Vagina (tissue), 2 donors: ENCODE measurements at regions not wholly inside any gene's neighbourhood (a gene's known extent, or its start where the extent isn't known, plus 50 kb on each side); places are given as distances from the start of the nearest gene placed in this dataset.

ENCODE experiments used
- DNase-seq, 2 donors: peaks; one replicate each; pipeline ENCODE4 v3.0.0-alpha.2; 2017; ENCODE audit errors: extremely low spot score in 2 of 2
- H3K27ac ChIP-seq: fragments of 200-600 bp; sonication (generic); one replicate; pipeline ENCODE4 v1.5.1; 2019
- H3K27me3 ChIP-seq: fragments of 200-600 bp; sonication (generic); one replicate; pipeline ENCODE4 v1.5.1; 2019
- H3K36me3 ChIP-seq, 2 donors: fragments of 200-600 bp; sonication (generic); one replicate each; pipeline ENCODE4 v1.5.1; 2017 to 2019
- H3K4me1 ChIP-seq: fragments of 200-600 bp; sonication (generic); one replicate; pipeline ENCODE4 v1.5.1; 2019
- H3K4me3 ChIP-seq, 2 donors: fragments of 200-600 bp; sonication (generic); 1 replicate in 1 of 2; 2 replicates in 1 of 2; pipeline ENCODE4 v1.5.1; 2016 to 2019
- H3K9me3 ChIP-seq: fragments of 200-600 bp; sonication (generic); one replicate; pipeline ENCODE4 v1.5.1; 2019
- POLR2A ChIP-seq, 2 donors: fragments of 450-650 bp; IDR thresholded peaks; one replicate each; pipeline ENCODE4 v1.6.1; 2017; ENCODE audit warnings: antibody characterized with exemption in 2 of 2, mild to moderate bottlenecking in 2 of 2, moderate library complexity in 2 of 2
- POLR2AphosphoS5 ChIP-seq, 2 donors: sonication (generic); formaldehyde crosslinking; IDR thresholded peaks; one replicate each; pipeline ENCODE4 v1.9.0; 2017; ENCODE audit warnings: antibody characterized with exemption in 2 of 2, mild to moderate bottlenecking in 2 of 2, low read depth in 1 of 2; ENCODE audit not compliant: insufficient read depth in 1 of 2
- intact Hi-C: fragments of 100-400 bp; cut with DNase I; formaldehyde crosslinking; loops from one replicate; pipeline ENCODE4 v1.15.1; 2023
- TF ChIP-seq, protein P1 (sequence below), 3 experiments: fragments of 450-650 bp in 2 of 3; fragments of 200-600 bp in 1 of 3; sonication (generic) in 1 of 3; IDR thresholded peaks; one replicate each; pipeline ENCODE4 v1.5.1; 2017 to 2019; ENCODE audit warnings: antibody characterized with exemption in 3 of 3, mild to moderate bottlenecking in 2 of 3, moderate library complexity in 2 of 3

DNA sequence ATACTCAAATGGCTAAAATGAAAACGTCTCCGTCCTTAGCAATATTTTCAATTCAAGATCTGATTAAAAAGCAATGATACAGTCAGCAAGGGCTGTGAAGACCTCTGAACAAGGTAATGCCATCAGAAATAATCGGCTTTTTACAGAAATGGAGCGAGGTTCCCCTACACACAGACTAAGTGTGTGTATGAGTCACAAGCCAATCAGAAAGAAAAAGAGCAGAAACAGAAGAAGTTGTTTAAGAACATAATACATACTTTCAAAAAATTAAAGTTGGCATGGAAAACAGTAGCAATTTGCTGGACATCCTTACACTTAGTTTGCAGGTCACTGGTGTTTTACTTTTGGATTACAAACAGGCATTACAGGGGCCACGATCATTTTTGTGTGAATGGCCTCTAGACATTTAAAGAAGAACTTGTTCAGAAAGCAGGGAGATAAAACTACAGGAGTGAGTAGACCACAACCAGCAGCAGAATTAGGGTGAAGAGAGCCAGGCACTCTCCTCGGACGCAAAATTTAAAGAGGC, 350.0 kb upstream of the RUNX1 start:
- Histone ChIP-seq H3K4me3 (no peak overlapping the region), H3K4me1 (no peaks in the 10 kb centered on the region), H3K27me3 (no peaks in the 10 kb centered on the region), H3K9me3 (no peaks in the 10 kb centered on the region), H3K27ac (no peak overlapping the region), H3K36me3 (no peaks in the 10 kb centered on the region)
- TF ChIP-seq POLR2AphosphoS5 (IDR thresholded peaks at IDR 0.05; ENCODE audit: insufficient read depth in 1 of 2, low read depth in 1 of 2) (no peak), POLR2A (IDR thresholded peaks at IDR 0.05) (no peak)
- TF ChIP-seq, protein P1, sequence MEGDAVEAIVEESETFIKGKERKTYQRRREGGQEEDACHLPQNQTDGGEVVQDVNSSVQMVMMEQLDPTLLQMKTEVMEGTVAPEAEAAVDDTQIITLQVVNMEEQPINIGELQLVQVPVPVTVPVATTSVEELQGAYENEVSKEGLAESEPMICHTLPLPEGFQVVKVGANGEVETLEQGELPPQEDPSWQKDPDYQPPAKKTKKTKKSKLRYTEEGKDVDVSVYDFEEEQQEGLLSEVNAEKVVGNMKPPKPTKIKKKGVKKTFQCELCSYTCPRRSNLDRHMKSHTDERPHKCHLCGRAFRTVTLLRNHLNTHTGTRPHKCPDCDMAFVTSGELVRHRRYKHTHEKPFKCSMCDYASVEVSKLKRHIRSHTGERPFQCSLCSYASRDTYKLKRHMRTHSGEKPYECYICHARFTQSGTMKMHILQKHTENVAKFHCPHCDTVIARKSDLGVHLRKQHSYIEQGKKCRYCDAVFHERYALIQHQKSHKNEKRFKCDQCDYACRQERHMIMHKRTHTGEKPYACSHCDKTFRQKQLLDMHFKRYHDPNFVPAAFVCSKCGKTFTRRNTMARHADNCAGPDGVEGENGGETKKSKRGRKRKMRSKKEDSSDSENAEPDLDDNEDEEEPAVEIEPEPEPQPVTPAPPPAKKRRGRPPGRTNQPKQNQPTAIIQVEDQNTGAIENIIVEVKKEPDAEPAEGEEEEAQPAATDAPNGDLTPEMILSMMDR (IDR thresholded peaks at IDR 0.05), result no peak
- intact Hi-C loops, result no loop called here
- DNase-seq, result no peak

DNA sequence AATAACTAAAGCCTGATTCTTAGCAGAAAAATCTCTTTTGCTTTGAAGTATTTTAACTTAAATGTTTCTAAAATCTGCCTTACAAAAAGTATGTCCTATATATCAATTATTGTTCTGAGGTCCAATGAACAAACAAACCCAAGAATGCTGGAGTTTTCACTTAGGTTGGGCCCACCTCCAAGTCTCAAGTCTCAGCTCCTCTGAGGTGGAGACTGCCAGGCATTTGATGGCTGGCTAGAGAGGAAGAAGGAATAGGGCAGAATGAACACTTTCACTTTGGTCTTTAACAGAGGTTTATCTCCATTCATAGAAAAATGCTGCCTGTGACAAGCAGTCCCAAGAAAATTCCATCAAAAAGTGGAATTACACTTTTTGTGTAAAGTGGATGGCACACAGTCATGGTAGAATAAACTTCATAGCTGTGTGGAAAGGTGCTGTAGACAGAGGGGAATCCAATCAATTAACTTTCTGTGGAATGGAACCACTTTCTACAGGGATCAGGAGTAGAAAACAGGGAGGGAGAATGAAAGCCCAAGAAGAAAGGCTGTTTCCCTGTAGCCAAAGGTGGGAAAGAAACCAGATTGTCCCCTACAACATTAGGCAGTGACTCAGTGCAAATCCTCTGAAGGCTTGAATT, 349.4 kb upstream of the RUNX1 start:
- no peak overlapping the region for H3K27ac ChIP-seq
- intact Hi-C loops, result no loop called here
- DNase-seq, result no peak

DNA sequence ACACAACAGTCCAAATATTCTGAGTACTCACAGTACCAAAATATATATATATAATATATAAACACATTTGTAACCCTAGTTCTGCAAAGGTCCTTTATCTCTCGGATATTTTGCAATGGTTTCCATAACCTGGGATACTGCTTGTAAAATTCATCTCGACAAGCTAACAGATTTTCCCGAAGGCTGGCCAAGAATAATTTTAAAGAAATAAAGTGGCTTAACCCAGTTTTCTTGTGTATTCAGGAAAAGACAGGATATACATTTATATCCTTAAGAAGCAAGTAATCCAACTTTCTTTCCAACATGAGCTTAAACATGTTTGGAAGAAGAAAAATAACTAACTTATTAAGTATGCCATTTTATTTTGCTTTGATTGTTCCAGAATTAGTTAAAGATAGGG, 348.7 kb upstream of the RUNX1 start:
- intact Hi-C loops, result no loop called here
- H3K9me3 ChIP-seq, result no peaks in the 10 kb centered on the region
- no peaks in the 10 kb centered on the region for H3K27me3 ChIP-seq
- H3K27ac ChIP-seq, result no peak overlapping the region
- no peak for TF ChIP-seq POLR2A (IDR thresholded peaks at IDR 0.05)
- TF ChIP-seq POLR2AphosphoS5 (IDR thresholded peaks at IDR 0.05; ENCODE audit: insufficient read depth in 1 of 2, low read depth in 1 of 2), result no peak
- TF ChIP-seq, protein P1 (IDR thresholded peaks at IDR 0.05), result no peak
- H3K4me3 ChIP-seq, result no peak overlapping the region
- DNase-seq, result no peak
- no peaks in the 10 kb centered on the region for H3K36me3 ChIP-seq
- H3K4me1 ChIP-seq, result no peaks in the 10 kb centered on the region

More for the DNA sequence above, 349.4 kb upstream of the RUNX1 start:
- TF ChIP-seq POLR2AphosphoS5 (IDR thresholded peaks at IDR 0.05; ENCODE audit: insufficient read depth in 1 of 2, low read depth in 1 of 2), result no peak
- TF ChIP-seq POLR2A (IDR thresholded peaks at IDR 0.05), result no peak
- TF ChIP-seq, protein P1 (IDR thresholded peaks at IDR 0.05), result no peak
- no peaks in the 10 kb centered on the region for H3K9me3 ChIP-seq
- H3K4me3 ChIP-seq, result no peak overlapping the region
- no peaks in the 10 kb centered on the region for H3K27me3 ChIP-seq
- no peaks in the 10 kb centered on the region for H3K4me1 ChIP-seq
- H3K36me3 ChIP-seq, result no peaks in the 10 kb centered on the region

DNA sequence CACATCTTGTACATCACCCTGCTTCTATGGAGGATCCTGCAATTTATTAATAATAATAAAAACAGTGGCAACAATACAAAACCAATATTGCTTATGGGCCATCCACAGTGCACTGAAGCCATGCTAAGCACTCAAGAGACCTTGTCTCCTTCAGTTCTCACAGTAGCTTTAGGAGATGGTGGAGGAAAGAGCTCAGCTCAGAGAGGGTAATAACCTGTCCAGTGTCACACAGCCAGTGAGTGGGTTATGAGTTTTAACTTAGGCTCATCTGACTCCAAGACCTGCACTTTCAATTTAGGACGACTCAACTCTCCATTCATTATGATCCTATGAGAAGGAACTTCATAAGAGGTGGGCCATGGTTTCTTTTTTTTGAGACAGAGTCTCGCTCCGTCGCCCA, 347.6 kb upstream of the RUNX1 start:
- TF ChIP-seq POLR2AphosphoS5 (IDR thresholded peaks at IDR 0.05; ENCODE audit: insufficient read depth in 1 of 2, low read depth in 1 of 2), result no peak
- no peak for TF ChIP-seq POLR2A (IDR thresholded peaks at IDR 0.05)
- TF ChIP-seq, protein P1 (IDR thresholded peaks at IDR 0.05), result no peak

DNA sequence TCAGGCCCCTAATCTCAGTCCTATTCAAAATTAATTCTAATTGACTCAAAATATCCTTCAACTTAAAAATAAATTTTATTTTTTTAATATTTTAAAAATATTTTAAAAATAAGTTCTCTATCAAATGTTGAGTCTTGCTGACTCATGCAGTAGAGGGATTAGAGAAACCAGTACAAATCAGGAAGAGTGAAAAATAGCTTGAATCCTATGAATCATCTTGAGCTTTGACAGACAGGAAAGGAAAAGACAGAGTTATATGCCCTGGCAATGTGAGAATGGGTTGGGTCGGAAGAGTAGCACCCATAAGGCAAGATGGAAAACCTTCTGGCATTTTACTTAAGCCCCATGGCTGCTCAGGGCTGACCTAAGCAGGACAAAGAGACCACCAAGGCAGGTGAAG, 346.6 kb upstream of the RUNX1 start:
- no peak overlapping the region for H3K4me3 ChIP-seq
- TF ChIP-seq, protein P1 (IDR thresholded peaks at IDR 0.05), result no peak
- TF ChIP-seq POLR2AphosphoS5 (IDR thresholded peaks at IDR 0.05; ENCODE audit: insufficient read depth in 1 of 2, low read depth in 1 of 2), result peak in 1 of 2 donors; percentile 47
- no peaks in the 10 kb centered on the region for H3K27me3 ChIP-seq
- no peaks in the 10 kb centered on the region for H3K4me1 ChIP-seq
- no peak for DNase-seq
- H3K36me3 ChIP-seq, result no peaks in the 10 kb centered on the region
- no peaks in the 10 kb centered on the region for H3K9me3 ChIP-seq
- H3K27ac ChIP-seq, result no peak overlapping the region
- intact Hi-C loops, result no loop called here

More for the DNA sequence above, 347.6 kb upstream of the RUNX1 start:
- Histone ChIP-seq H3K27ac (no peak overlapping the region), H3K4me1 (no peaks in the 10 kb centered on the region), H3K9me3 (no peaks in the 10 kb centered on the region), H3K27me3 (no peaks in the 10 kb centered on the region), H3K36me3 (no peaks in the 10 kb centered on the region), H3K4me3 (no peak overlapping the region)
- intact Hi-C loops, result no loop called here
- no peak for DNase-seq
